H1 (cell line): ENCODE measurements at regions not wholly inside any gene's neighbourhood (a gene's known extent, or its start where the extent isn't known, plus 50 kb on each side); places are given as distances from the start of the nearest gene placed in this dataset.

Experiments used
- CTCF ChIA-PET: fragments of 300-600 bp; sonication (Branson Sonifier 250); formaldehyde crosslinking; loops from one replicate; lab custom pipeline; 2021; ENCODE audit not compliant: partially characterized antibody; lab: Charles Lee
- POLR2A ChIA-PET: fragments of 300-600 bp; sonication (Branson Sonifier 250); formaldehyde crosslinking; loops from one replicate; lab custom pipeline; 2021; ENCODE audit warnings: inconsistent platforms; ENCODE audit not compliant: partially characterized antibody; lab: Charles Lee
- DNase-seq, 2 experiments: peaks; one replicate each; pipeline versions ENCODE4 v3.0.0 to v3.0.0-alpha.2; 2010 to 2022; ENCODE audit warnings: low spot score in 2 of 2, low read depth in 1 of 2, mixed read lengths in 1 of 2
- FAIRE-seq: peaks from 2 replicates; lab custom pipeline; 2011; peaks lifted over from hg19 to GRCh38; lab: Jason Lieb, UNC
- H2AFZ ChIP-seq: 2 replicates; pipeline ENCODE4 v1.8.1; 2012; ENCODE audit warnings: low read length, inconsistent platforms
- H2AK5ac ChIP-seq: 2 replicates; pipeline ENCODE4 v1.6.1; 2013; ENCODE audit warnings: low read depth, low read length
- H2BK120ac ChIP-seq: replicated peaks from 2 replicates; pipeline ENCODE3; 2013; ENCODE audit warnings: low read depth, low read length, inconsistent platforms
- H2BK12ac ChIP-seq: 2 replicates; pipeline ENCODE4 v1.6.1; 2013; ENCODE audit warnings: low read depth, low read length
- H2BK15ac ChIP-seq: 2 replicates; pipeline ENCODE4 v1.6.1; 2013; ENCODE audit warnings: low read length
- H2BK20ac ChIP-seq: 2 replicates; pipeline ENCODE4 v1.6.1; 2013; ENCODE audit warnings: low read length
- H2BK5ac ChIP-seq: 2 replicates; pipeline ENCODE4 v1.6.1; 2013; ENCODE audit warnings: low read depth, low read length
- H3K14ac ChIP-seq: 2 replicates; pipeline ENCODE4 v1.6.1; 2013; ENCODE audit warnings: inconsistent platforms; ENCODE audit not compliant: insufficient read length
- H3K18ac ChIP-seq: 2 replicates; pipeline ENCODE4 v1.6.1; 2013; ENCODE audit warnings: low read length; ENCODE audit errors: extremely low read depth
- H3K23ac ChIP-seq: 2 replicates; pipeline ENCODE4 v1.6.1; 2013; ENCODE audit warnings: inconsistent platforms; ENCODE audit not compliant: insufficient read length
- H3K23me2 ChIP-seq: 2 replicates; pipeline ENCODE4 v1.6.1; 2013; ENCODE audit warnings: low read depth, low read length
- H3K27ac ChIP-seq: 2 replicates; pipeline ENCODE4 v1.6.1; 2011; ENCODE audit warnings: low read depth, low read length, inconsistent platforms
- H3K27me3 ChIP-seq, 4 experiments: replicated peaks in 1 of 4; 1 replicate in 1 of 4; 2 replicates in 3 of 4; pipeline versions ENCODE4 v1.6.1 to v1.8.1; 2011 to 2013; ENCODE audit warnings: low read length in 3 of 4, mild to moderate bottlenecking in 3 of 4, inconsistent platforms in 2 of 4, mixed read lengths in 2 of 4, moderate library complexity in 1 of 4; ENCODE audit not compliant: control insufficient read depth in 3 of 4, insufficient read depth in 3 of 4; ENCODE audit errors: extremely low read depth in 1 of 4
- H3K36me3 ChIP-seq, 4 experiments: 2 replicates each; pipeline versions ENCODE4 v1.6.1 to v1.8.1; 2011 to 2013; ENCODE audit warnings: mild to moderate bottlenecking in 4 of 4, low read length in 3 of 4, moderate library complexity in 2 of 4, control low read depth in 1 of 4, inconsistent platforms in 1 of 4; ENCODE audit not compliant: insufficient read depth in 4 of 4, control insufficient read depth in 2 of 4
- H3K4ac ChIP-seq: replicated peaks from 2 replicates; pipeline ENCODE3; 2013; ENCODE audit warnings: low read length, low read depth, mixed read lengths, inconsistent platforms; ENCODE audit not compliant: insufficient read length
- H3K4me1 ChIP-seq, 4 experiments: replicated peaks in 1 of 4; 1 replicate in 1 of 4; 2 replicates in 3 of 4; pipeline versions ENCODE4 v1.6.1 to v1.8.1; 2011 to 2013; ENCODE audit warnings: low read length in 3 of 4, inconsistent platforms in 2 of 4, mixed read lengths in 1 of 4; ENCODE audit not compliant: insufficient read depth in 4 of 4, control insufficient read depth in 3 of 4
- H3K4me2 ChIP-seq, 2 experiments: 2 replicates each; pipeline versions ENCODE4 v1.6.1 to v1.8.1; 2011 to 2013; ENCODE audit warnings: low read depth in 2 of 2, low read length in 2 of 2, control low read depth in 1 of 2, inconsistent platforms in 1 of 2, mild to moderate bottlenecking in 1 of 2; ENCODE audit not compliant: insufficient read depth in 1 of 2
- H3K4me3 ChIP-seq, 4 experiments: fragments of 200-600, 300-600 bp in 1 of 4; sonication (generic), shearing (Covaris generic), sonication (Bioruptor Twin) in 1 of 4; 2 replicates each; pipeline versions ENCODE4 v1.5.1 to v1.8.1; 2011 to 2016; ENCODE audit warnings: low read length in 4 of 4, low read depth in 3 of 4, control low read depth in 2 of 4, inconsistent platforms in 2 of 4, mild to moderate bottlenecking in 2 of 4, mixed read lengths in 1 of 4, moderate library complexity in 1 of 4; ENCODE audit not compliant: insufficient read depth in 2 of 4; ENCODE audit errors: extremely low read depth in 1 of 4
- H3K56ac ChIP-seq: replicated peaks from 2 replicates; pipeline ENCODE3; 2013; ENCODE audit warnings: low read depth, mild to moderate bottlenecking, mixed read lengths, low read length, inconsistent platforms; ENCODE audit not compliant: insufficient read length
- H3K79me1 ChIP-seq: 2 replicates; pipeline ENCODE4 v1.6.1; 2013; ENCODE audit warnings: low read depth, low read length, control low read depth
- H3K79me2 ChIP-seq, 2 experiments: 2 replicates each; pipeline versions ENCODE4 v1.6.1 to v1.8.1; 2012 to 2013; ENCODE audit warnings: low read length in 2 of 2, mild to moderate bottlenecking in 2 of 2, inconsistent platforms in 1 of 2; ENCODE audit not compliant: insufficient read depth in 2 of 2, control insufficient read depth in 1 of 2
- H3K9ac ChIP-seq, 4 experiments: replicated peaks in 1 of 4; 1 replicate in 1 of 4; 2 replicates in 3 of 4; pipeline versions ENCODE4 v1.6.1 to v1.8.1; 2011 to 2013; ENCODE audit warnings: low read depth in 3 of 4, low read length in 3 of 4, control low read depth in 2 of 4, mild to moderate bottlenecking in 2 of 4, moderate library complexity in 2 of 4, inconsistent platforms in 1 of 4; ENCODE audit errors: extremely low read depth in 1 of 4
- H3K9me3 ChIP-seq, 2 experiments: 2 replicates each; pipeline versions ENCODE4 v1.6.1 to v1.8.1; 2012 to 2013; ENCODE audit warnings: mild to moderate bottlenecking in 2 of 2, moderate library complexity in 2 of 2, control low read depth in 1 of 2, inconsistent platforms in 1 of 2, low read depth in 1 of 2, low read length in 1 of 2, mixed read lengths in 1 of 2; ENCODE audit not compliant: insufficient read depth in 2 of 2
- H4K20me1 ChIP-seq, 2 experiments: replicated peaks in 1 of 2; 2 replicates each; pipeline versions ENCODE3 to v1.8.1; 2011 to 2013; ENCODE audit warnings: inconsistent platforms in 2 of 2, low read length in 2 of 2, mild to moderate bottlenecking in 1 of 2; ENCODE audit not compliant: insufficient read depth in 2 of 2, control insufficient read depth in 1 of 2
- H4K5ac ChIP-seq: 2 replicates; pipeline ENCODE4 v1.6.1; 2013; ENCODE audit warnings: low read length, low read depth, mixed read lengths, inconsistent platforms; ENCODE audit not compliant: insufficient read length
- H4K8ac ChIP-seq: 2 replicates; pipeline ENCODE4 v1.8.0; 2013; ENCODE audit warnings: mild to moderate bottlenecking, moderate library complexity, low read length, inconsistent platforms; ENCODE audit not compliant: insufficient read depth; ENCODE audit errors: extremely low read depth
- H4K91ac ChIP-seq: replicated peaks from 2 replicates; pipeline ENCODE3; 2013; ENCODE audit warnings: low read length, mixed read lengths, inconsistent platforms; ENCODE audit not compliant: insufficient read length
- WGBS, 2 experiments: shearing (Covaris generic) in 1 of 2; methylation state at CpG; one replicate each; pipeline versions ENCODE4 v1.1.6 to v1.1.7; 2013 to 2015; ENCODE audit warnings: low lambda C conversion rate in 2 of 2, mixed read lengths in 2 of 2, inconsistent platforms in 1 of 2, low coverage in 1 of 2, missing lambda C conversion rate in 1 of 2; ENCODE audit not compliant: insufficient replicate concordance in 2 of 2, insufficient coverage in 1 of 2, insufficient read length in 1 of 2; ENCODE audit errors: extremely low coverage in 1 of 2, missing lambda C conversion rate in 1 of 2; 5-methylcytosine and 5-hydroxymethylcytosine counted together
- TF ChIP-seq, protein P1 (sequence below): IDR thresholded peaks from 2 replicates; pipeline ENCODE4 v1.6.1; 2012; ENCODE audit warnings: inconsistent platforms

DNA sequence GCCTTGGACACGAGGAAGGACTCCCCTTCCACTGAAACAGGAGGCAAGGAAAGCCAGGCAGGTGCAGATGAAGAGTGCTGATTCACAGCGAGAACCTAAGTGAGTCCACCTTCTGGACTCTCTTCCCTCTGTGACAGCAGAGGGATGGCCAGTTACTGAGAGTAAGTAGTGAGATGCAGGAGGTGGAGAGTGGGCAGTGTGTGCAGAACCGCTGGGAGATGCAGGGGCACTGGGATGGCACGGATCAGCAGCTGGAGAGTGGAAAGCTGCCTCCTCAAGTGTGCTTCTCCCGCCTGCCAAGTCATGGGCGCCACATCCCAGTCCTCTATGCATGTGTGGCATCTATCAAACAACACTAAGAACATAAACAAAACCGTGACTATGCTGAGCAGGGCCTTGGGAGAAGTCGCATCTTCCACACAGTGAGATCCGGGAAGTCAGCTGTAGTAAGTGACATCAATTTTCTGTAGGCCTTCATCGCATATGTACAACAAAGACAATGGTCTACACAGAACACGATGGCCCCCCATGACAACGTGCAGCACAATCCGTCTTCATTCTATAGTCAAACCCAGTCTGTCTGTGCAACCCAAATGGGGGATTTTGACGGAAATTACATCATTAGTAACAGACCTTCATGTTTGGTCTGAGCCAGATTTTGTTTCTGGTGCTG is 217.4 kb upstream of the KLF14 start:
- Histone ChIP-seq H4K91ac (no peak overlapping the region), H3K4me2 (0 out of 4 replicates have a peak overlapping the region, but pooled peaks of 1 of the 2 experiments have one; percentile 15), H3K23me2 (no peaks in the 10 kb centered on the region), H3K56ac (no peak overlapping the region), H2BK12ac (peak overlapping the region; percentile 68), H3K9ac (no peak overlapping the region), H2BK20ac (0 out of 2 replicates have a peak overlapping the region, but pooled peaks have one; percentile 11), H4K5ac (no peak overlapping the region), H3K9me3 (no peaks in the 10 kb centered on the region), H3K27ac (no peak overlapping the region), H3K18ac (peak overlapping the region; percentile 26; the same call in 1 of the 2 replicates)
- DNase-seq (no peak), FAIRE-seq (no peak)
- CTCF ChIA-PET, result interaction anchor here (0.6 to 3.5 kb wide), 4 partner anchors 31 to 169 kb away, joined by 3 to 12 read pairs (median 6); no protein-coding TSS in a partner anchor
- TF ChIP-seq, protein P1, sequence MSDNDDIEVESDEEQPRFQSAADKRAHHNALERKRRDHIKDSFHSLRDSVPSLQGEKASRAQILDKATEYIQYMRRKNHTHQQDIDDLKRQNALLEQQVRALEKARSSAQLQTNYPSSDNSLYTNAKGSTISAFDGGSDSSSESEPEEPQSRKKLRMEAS, result no peak
- TF ChIP-seq, all 59 proteins: peak for 0
- Histone ChIP-seq H2AK5ac (peak overlapping the region; percentile 42; the same call in 1 of the 2 replicates), H3K36me3 (no peaks in the 10 kb centered on the region; a peak in 2 of 8 replicates), H3K79me2 (no peaks in the 10 kb centered on the region), H2AFZ (no peak overlapping the region), H3K14ac (no peak overlapping the region), H4K8ac (no peak overlapping the region), H3K79me1 (no peaks in the 10 kb centered on the region), H3K4ac (no peak overlapping the region), H3K4me3 (no peak overlapping the region), H2BK15ac (peak overlapping the region; percentile 40; the same call in 1 of the 2 replicates), H3K27me3 (no peaks in the 10 kb centered on the region), H3K23ac (no peak overlapping the region), H3K4me1 (peaks cover 0 to 7% (median 3%) of the 10 kb centered on the region in 4 experiments; a peak in 5 of 7 replicates), H2BK120ac (no peak overlapping the region), H4K20me1 (no peaks in the 10 kb centered on the region), H2BK5ac (peak overlapping the region; percentile 76; the same call in 1 of the 2 replicates)
- 94% methylated on average over 14 of the region's 14 CpGs; no CpG with 5 or more reads in 1 of the 2 experiments for WGBS, 2 experiments
- POLR2A ChIA-PET, result interaction anchor here (0.6 to 1.3 kb wide), 2 partner anchors 41 to 80 kb away, joined by 3 read pairs; no protein-coding TSS in a partner anchor
